ENCODE measurements at regions not wholly inside any gene's neighbourhood (a gene's known extent, or its start where the extent isn't known, plus 50 kb on each side); places are given as distances from the start of the nearest gene placed in this dataset.
"Not testable (repeated sequence)": the region's sequence is repeated elsewhere in the genome, so short reads cannot be mapped to it uniquely, and the experiment has no call there.

DNA sequence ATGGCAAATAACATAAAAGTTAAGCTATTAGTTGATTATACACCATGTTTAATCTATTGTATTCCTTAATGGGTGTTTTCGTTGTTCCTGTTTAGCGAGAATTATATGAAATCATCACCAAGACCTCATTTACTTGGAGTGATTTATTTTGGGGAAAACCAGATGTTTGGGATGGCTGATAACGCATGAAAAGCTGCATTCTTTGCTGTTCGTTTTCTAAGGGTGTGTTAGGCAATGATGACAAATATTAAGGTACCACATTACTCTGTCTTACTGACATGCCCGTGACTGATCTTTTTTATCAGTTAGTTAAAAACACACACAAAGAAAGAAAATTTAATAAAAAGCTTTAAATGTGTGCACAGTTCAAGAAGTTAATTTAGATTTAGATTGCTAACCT is 176.4 kb downstream of the ZFP64 start:
- Mint-ChIP-seq H3K27ac (no peak overlapping the region), H3K4me3 (no peak overlapping the region), H3K36me3 (ENCODE audit: low read depth) (no peaks in the 10 kb centered on the region), H3K27me3 (no peaks in the 10 kb centered on the region), H3K9me3 (peaks cover 13% of the 10 kb centered on the region), H3K4me1 (no peaks in the 10 kb centered on the region)
- DNase-seq = no peak
- POLR2A ChIA-PET = no interaction called here
- CTCF ChIA-PET = interaction anchor here (0.6 kb wide), 1 partner anchor 26 kb away, joined by 3 read pairs; no protein-coding TSS in a partner anchor

DNA sequence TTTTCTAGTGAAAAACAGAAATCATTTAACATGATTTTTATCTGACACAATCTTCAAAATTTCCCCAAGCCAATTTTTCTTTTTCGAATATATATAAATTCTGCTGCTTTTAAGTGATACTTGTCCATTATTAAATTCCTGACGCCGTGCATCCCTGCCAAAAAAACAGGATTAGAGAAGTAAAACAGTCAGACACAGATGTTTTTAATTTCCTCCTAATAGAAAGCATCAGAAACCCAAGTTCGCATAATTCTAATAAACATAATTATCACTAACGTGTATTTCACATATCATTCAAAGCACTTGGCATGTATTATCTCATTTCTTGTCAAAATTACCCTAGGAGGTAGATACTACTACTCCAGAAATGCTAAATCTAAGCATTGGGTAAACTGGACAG is 179.5 kb downstream of the ZFP64 start:
- Mint-ChIP-seq H3K36me3 (ENCODE audit: low read depth) (no peaks in the 10 kb centered on the region), H3K9me3 (peaks cover 14% of the 10 kb centered on the region), H3K4me1 (no peaks in the 10 kb centered on the region), H3K4me3 (no peak overlapping the region), H3K27me3 (no peaks in the 10 kb centered on the region), H3K27ac (no peak overlapping the region)
- ChIA-PET POLR2A (no interaction called here), CTCF (no interaction called here)
- DNase-seq = no peak

DNA sequence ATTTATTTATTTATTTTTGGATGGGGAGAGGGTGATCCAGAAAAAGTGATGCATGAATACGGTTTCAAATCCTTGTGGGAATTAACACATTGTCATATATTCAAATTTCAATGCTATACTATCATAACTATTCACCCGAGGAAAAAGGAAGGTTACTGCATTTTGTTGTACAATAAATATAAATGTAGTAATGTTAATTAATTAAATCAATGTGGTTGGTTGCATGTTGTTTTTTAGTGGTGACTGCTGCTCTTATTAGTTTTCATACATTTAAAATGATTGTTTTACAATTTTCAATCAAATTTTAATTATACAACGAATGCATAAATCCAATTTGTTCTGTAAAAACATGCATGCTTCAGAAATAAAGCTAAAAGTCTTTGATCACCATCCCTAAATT is 180.5 kb downstream of the ZFP64 start:
- H3K27me3 Mint-ChIP-seq = peaks cover 2% of the 10 kb centered on the region
- POLR2A ChIA-PET = no interaction called here
- DNase-seq = no peak
- peaks cover 14% of the 10 kb centered on the region for H3K9me3 Mint-ChIP-seq
- H3K4me3 Mint-ChIP-seq = no peak overlapping the region
- H3K4me1 Mint-ChIP-seq = no peaks in the 10 kb centered on the region
- no peaks in the 10 kb centered on the region for H3K36me3 Mint-ChIP-seq (ENCODE audit: low read depth)
- CTCF ChIA-PET = no interaction called here
- no peak overlapping the region for H3K27ac Mint-ChIP-seq

DNA sequence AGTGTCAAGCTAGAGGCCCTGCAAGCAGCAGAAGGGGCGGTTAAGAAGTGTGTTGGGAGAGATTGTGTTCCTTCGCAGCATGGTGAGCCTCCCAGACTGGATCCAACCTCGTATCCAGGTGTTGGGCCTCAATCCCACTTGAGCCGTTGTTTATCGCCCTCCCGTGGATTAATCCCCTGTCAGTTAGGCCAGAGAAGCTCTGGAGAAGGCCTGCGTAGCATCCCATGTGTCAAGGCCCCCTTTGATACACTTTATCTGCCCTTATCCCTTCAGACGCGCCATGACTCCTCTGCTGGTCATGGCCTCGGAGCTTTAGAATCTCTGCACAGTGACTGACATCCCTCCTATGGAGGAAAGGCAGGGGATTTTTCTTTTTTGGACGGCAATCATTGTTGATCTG is 181.0 kb downstream of the ZFP64 start:
- peaks cover 14% of the 10 kb centered on the region for H3K9me3 Mint-ChIP-seq

DNA sequence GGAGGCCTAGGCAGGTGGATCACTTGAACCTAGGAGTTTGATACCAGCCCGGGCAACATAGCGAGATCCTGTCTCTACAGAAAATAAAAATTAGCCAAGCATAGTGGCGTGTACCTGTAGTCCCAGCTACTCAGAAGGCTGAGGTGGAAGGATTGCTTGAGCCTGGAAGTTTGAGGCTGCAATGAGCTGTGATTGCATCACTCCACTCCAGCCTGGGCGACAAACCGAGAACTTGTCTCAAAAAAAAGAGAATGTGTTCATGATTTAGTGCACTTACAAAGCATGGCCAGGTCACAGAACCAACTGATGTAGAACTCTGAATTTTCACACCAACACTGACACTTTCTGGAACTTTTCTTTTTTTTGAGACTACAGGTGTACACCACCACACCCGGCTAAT is 182.7 kb downstream of the ZFP64 start:
- H3K27ac Mint-ChIP-seq = no peak overlapping the region
- peaks cover 8% of the 10 kb centered on the region for H3K27me3 Mint-ChIP-seq
- H3K9me3 Mint-ChIP-seq = peaks cover 14% of the 10 kb centered on the region
- no peak overlapping the region for H3K4me3 Mint-ChIP-seq
- no peak for DNase-seq
- no peaks in the 10 kb centered on the region for H3K36me3 Mint-ChIP-seq (ENCODE audit: low read depth)
- H3K4me1 Mint-ChIP-seq = no peaks in the 10 kb centered on the region
- POLR2A ChIA-PET = no interaction called here
- CTCF ChIA-PET = no interaction called here

More for the DNA sequence above, 181.0 kb downstream of the ZFP64 start:
- H3K4me1 Mint-ChIP-seq = no peaks in the 10 kb centered on the region
- CTCF ChIA-PET = no interaction called here
- no peak overlapping the region for H3K27ac Mint-ChIP-seq
- no peak overlapping the region for H3K4me3 Mint-ChIP-seq
- POLR2A ChIA-PET = no interaction called here
- no peak for DNase-seq
- H3K36me3 Mint-ChIP-seq (ENCODE audit: low read depth) = no peaks in the 10 kb centered on the region
- peaks cover 4% of the 10 kb centered on the region for H3K27me3 Mint-ChIP-seq

DNA sequence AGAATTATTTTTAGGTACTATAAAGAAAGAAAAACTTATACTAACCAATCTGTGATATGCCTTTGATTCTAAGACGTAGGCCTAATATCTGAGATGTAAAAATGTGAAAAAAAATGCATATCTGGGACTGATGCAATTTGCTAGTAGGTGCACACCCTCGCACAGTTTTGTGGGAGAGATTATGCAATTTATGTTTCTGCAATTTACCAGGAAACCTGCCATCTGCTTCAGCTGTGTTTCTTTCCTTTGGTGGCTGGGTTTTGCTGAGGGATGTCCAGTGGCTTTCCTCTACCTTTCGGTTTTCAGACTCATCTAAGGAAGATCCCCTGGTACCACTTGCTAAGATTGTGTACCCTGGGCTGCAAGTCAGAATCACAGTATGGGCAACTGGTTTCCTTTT is 186.9 kb downstream of the ZFP64 start:
- Mint-ChIP-seq H3K4me1 (no peaks in the 10 kb centered on the region), H3K4me3 (no peak overlapping the region), H3K27me3 (peaks cover 19% of the 10 kb centered on the region), H3K36me3 (ENCODE audit: low read depth) (no peaks in the 10 kb centered on the region), H3K27ac (no peak overlapping the region), H3K9me3 (no peaks in the 10 kb centered on the region)
- CTCF ChIA-PET = interaction anchor here (0.6 kb wide), 1 partner anchor 276 kb away, joined by 3 read pairs; no protein-coding TSS in a partner anchor
- POLR2A ChIA-PET = no interaction called here
- no peak for DNase-seq

DNA sequence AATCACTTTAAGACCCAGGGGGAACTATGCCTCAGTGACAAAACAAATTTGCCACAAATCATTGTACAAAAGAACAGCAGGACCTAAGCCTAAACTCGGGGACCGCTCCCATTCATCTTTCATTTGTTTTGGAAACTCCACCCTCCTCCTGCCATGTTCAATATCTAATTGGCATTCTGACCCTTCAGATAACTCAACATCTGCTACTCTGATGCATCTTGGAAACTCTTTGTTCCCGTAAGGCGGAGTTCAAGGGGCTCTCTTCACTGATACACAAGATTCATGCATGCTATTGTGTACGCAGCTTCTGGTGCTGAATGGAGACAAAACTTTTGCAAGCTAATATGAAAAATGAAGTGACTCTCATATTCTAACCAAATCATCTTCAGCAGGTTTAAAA is 187.6 kb downstream of the ZFP64 start:
- Mint-ChIP-seq H3K9me3 (no peaks in the 10 kb centered on the region), H3K36me3 (ENCODE audit: low read depth) (no peaks in the 10 kb centered on the region), H3K4me3 (no peak overlapping the region), H3K27ac (no peak overlapping the region), H3K27me3 (peaks cover 19% of the 10 kb centered on the region), H3K4me1 (no peaks in the 10 kb centered on the region)
- no peak for DNase-seq
- CTCF ChIA-PET = no interaction called here
- POLR2A ChIA-PET = no interaction called here

DNA sequence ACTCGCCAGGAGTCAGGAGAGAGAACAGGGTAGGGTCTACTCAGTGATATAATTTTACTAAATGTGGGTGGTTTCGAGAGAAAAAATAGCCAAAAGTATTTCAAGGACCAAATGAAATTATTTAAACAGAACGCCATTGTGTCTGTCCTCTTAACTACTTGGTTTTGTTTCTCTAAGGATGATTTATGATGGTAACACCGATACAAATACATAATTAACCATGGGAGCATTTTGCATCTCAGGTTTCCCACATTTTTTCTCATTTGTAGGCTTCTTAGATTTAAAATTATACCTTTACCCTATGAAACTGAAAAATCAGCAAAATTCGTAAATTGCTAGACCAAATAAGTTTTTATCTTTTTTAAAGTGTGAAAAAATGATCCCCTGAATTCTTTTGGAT is 188.2 kb downstream of the ZFP64 start:
- ChIA-PET CTCF (no interaction called here), POLR2A (no interaction called here)
- no peak overlapping the region for H3K4me3 Mint-ChIP-seq
- H3K9me3 Mint-ChIP-seq = no peaks in the 10 kb centered on the region
- no peaks in the 10 kb centered on the region for H3K36me3 Mint-ChIP-seq (ENCODE audit: low read depth)
- H3K27me3 Mint-ChIP-seq = peaks cover 19% of the 10 kb centered on the region
- no peak overlapping the region for H3K27ac Mint-ChIP-seq
- no peak for DNase-seq
- H3K4me1 Mint-ChIP-seq = no peaks in the 10 kb centered on the region

DNA sequence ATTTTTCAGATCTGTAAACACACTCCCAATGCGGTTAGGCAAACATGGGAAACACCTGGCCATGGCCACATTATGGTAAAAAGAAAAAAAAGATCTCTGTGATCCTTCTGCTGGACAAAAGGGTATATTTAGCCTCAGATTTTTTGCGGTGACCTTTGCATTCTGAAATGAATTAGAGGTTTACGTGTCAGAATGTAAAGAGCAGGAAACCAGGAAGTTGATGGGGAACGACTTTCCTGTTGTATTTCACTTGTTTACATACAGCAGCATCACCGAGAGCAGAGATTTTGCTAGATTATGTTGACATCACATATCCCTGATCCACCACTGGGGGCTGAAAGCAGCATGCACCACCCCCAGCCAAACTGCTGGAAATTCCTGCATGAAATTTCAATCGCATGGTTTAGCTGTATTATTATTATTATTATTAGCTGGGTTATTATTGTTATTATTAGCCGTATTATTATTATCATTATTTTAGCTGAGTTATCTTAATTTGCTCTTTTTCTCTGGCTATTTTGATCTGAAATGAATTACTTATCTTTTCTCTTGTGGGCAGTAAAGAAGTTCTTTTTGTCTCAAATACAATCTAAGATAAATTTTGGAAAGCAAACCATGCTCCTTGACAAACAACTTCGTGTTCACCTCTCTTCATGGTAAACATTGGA is 189.4 kb downstream of the ZFP64 start:
- Mint-ChIP-seq H3K36me3 (ENCODE audit: low read depth) (no peaks in the 10 kb centered on the region), H3K4me1 (no peaks in the 10 kb centered on the region), H3K4me3 (no peak overlapping the region), H3K27ac (no peak overlapping the region), H3K9me3 (no peaks in the 10 kb centered on the region), H3K27me3 (peaks cover 19% of the 10 kb centered on the region)
- ChIA-PET CTCF (no interaction called here), POLR2A (no interaction called here)
- DNase-seq = no peak

DNA sequence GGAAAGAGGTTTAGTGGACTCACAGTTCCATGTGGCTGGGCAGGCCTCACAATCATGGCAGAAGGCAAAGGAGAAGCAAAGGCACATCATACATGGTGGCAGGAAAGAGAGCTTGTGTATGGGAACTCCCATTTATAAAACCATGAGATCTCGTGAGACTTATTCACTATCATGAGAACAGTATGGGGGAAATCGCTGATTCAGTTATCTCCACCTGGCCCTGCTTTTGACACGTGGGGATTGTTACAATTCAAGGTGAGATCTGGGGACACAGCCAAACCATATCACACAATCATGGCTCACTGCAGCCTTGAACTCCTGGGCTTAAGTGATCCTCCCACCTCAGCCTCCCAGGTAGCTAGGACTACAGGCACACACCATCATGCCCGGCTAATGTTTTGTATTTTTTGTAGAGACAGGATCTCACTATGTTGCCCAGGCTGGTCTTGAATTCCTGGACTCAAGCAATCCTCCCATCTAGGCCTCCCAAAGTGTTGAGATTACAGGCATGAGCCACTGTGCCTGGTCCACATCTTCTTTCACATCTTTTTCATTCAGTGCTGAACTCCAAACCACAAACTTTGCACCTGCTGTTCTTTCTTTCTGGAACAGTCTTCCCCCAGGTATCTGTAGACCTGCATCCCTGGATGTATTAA is 194.2 kb downstream of the ZFP64 start:
- H3K27me3 Mint-ChIP-seq; DNase-seq; H3K4me3 Mint-ChIP-seq; H3K9me3 Mint-ChIP-seq; H3K27ac Mint-ChIP-seq; H3K4me1 Mint-ChIP-seq; POLR2A ChIA-PET; H3K36me3 Mint-ChIP-seq (ENCODE audit: low read depth); CTCF ChIA-PET: not testable (repeated sequence)

DNA sequence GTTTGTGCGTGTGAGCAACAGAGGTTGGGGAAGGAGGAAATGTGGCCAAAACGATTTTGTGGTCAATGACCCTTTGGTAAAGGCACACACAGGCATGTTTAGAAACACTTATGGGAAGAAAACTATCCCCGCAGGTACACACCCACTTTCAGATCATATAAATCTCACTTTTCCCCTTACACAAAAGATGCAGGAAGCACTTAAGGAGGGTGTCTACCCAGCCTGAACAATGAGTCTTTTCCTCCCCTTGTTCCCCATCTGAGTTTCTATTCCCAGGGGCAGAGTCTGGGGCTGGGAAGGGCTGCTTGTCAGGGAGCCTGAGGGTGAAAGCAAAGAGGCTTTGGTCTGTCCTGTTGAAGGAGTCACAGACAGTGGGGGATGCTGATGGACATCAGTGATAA is 193.2 kb upstream of the SALL4 start:
- H3K27ac Mint-ChIP-seq = no peak overlapping the region
- H3K4me1 Mint-ChIP-seq = no peaks in the 10 kb centered on the region
- no peak overlapping the region for H3K4me3 Mint-ChIP-seq
- ChIA-PET POLR2A (no interaction called here), CTCF (interaction anchor here (0.6 kb wide), 1 partner anchor 250 kb away, joined by 3 read pairs; no protein-coding TSS in a partner anchor)
- H3K36me3 Mint-ChIP-seq (ENCODE audit: low read depth) = no peaks in the 10 kb centered on the region
- DNase-seq = no peak
- H3K27me3 Mint-ChIP-seq = no peaks in the 10 kb centered on the region
- H3K9me3 Mint-ChIP-seq = no peaks in the 10 kb centered on the region

DNA sequence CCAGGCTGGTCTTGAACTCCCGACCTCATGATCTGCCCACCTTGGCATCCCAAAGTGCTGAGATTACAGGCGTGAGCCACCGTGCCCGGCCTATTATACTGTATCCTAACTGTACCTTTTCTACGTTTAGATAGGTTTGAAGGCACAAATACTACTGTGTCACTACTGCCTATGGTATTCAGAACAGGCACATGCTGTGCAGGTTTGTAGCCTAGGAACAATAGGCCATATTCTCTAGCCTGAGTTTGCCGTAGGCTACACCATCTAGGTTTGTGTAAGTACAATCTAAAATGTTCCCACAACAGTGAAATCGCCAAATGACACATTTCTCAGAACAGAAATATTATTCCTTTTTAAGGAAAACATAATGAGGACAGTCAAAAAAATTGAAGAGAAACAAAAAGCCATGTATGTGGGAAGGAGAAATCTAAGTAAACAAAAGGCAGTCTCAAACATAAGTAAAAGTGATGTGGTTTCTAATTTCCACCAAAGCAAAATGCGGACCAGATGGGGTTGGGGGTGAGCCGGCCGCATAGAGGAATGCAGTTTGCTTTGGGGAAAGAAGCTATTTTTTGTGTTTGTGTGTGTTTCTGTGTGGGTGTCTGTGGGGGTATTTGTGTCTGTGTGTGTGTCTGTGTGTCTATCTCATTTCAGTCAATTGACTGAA is 192.6 kb upstream of the SALL4 start:
- no peak for DNase-seq
- Mint-ChIP-seq H3K27me3 (no peaks in the 10 kb centered on the region), H3K27ac (no peak overlapping the region), H3K4me1 (no peaks in the 10 kb centered on the region), H3K9me3 (no peaks in the 10 kb centered on the region), H3K4me3 (no peak overlapping the region), H3K36me3 (ENCODE audit: low read depth) (no peaks in the 10 kb centered on the region)
- POLR2A ChIA-PET = no interaction called here
- CTCF ChIA-PET = interaction anchor here (0.6 kb wide), 1 partner anchor 250 kb away, joined by 3 read pairs; no protein-coding TSS in a partner anchor

DNA sequence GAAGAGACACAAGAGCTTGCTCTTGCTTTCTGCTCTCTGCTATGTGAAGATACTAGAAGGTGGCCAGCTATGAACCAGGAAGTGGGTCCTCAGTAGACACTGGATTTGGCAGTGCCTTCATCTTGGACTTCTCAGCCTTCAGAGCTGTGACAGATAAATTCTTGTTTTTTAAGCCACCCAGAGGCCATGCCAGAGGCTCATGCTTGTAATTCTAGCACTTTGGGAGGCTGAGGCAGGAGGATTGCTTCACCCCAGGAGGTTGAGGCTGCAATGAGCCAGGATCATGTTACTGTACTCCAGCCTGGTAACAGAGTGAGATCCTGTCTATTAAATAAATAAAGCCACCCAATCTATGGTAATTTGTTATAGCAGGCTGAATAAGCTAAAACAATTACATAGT is 185.5 kb upstream of the SALL4 start:
- ChIA-PET POLR2A (no interaction called here), CTCF (no interaction called here)
- H3K4me3 Mint-ChIP-seq = no peak overlapping the region
- H3K36me3 Mint-ChIP-seq (ENCODE audit: low read depth) = no peaks in the 10 kb centered on the region
- H3K27ac Mint-ChIP-seq = no peak overlapping the region
- H3K27me3 Mint-ChIP-seq = no peaks in the 10 kb centered on the region
- H3K9me3 Mint-ChIP-seq = no peaks in the 10 kb centered on the region
- DNase-seq = no peak
- H3K4me1 Mint-ChIP-seq = no peaks in the 10 kb centered on the region

DNA sequence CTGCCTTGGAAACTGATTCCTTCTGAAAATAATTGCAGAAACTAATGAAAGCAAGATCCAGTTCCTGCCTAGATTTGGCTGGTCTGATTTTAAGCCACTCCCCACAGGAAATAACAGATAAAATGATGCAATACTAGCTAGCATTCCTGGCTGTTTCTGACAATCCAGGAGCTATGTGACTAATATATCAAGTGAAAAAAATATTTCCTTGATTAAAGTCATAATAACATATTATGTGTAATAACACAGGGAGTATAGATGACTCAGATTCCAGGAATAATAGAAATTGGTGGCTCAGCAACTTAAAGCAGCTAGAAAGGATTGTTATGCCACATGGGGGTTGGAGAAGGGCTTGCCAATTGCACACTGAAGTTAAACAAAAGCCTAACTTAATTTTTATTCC is 182.7 kb upstream of the SALL4 start:
- POLR2A ChIA-PET = no interaction called here
- CTCF ChIA-PET = no interaction called here
- H3K36me3 Mint-ChIP-seq (ENCODE audit: low read depth) = no peaks in the 10 kb centered on the region
- H3K4me3 Mint-ChIP-seq = no peak overlapping the region
- H3K9me3 Mint-ChIP-seq = no peaks in the 10 kb centered on the region
- no peaks in the 10 kb centered on the region for H3K4me1 Mint-ChIP-seq
- H3K27ac Mint-ChIP-seq = no peak overlapping the region
- DNase-seq = no peak
- no peaks in the 10 kb centered on the region for H3K27me3 Mint-ChIP-seq
